HG02981 (cell line): ENCODE measurements at regions not wholly inside any gene's neighbourhood (a gene's known extent, or its start where the extent isn't known, plus 50 kb on each side); places are given as distances from the start of the nearest gene placed in this dataset.
"Not testable (repeated sequence)": the region's sequence is repeated elsewhere in the genome, so short reads cannot be mapped to it uniquely, and the experiment has no call there.

ENCODE experiments used
- ATAC-seq: cut with Tn5 transposase; IDR thresholded peaks from one replicate; pipeline ENCODE4 v1.9.1; 2021; ENCODE audit warnings: mild to moderate bottlenecking, moderate library complexity; ENCODE audit not compliant: unreplicated experiment

DNA sequence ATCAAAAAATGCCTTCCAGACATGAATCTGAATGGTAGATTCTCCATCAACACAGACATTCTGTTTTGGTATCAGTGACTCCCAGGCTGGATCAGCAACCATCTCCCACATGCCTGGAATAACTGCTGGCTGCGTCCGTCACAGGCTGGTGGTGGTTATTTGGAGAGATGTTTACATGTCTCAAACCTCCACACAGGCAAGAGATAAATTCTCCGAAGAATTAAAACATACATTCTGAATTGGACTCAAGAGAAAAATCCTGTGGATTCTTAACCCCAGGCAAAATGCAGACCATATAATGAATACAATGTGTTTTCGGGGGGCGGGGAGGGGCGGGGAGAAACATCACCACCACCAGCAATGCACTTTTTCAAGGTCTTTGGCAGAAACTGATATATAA is 108.2 kb downstream of the THBS2 start:
- no peak for ATAC-seq

- no peak for ATAC-seq
These were observed 109.3 kb downstream of the THBS2 start for GRCh38 chr6:169144356-169144755.

- no peak for ATAC-seq
These were observed 111.2 kb downstream of the THBS2 start for GRCh38 chr6:169142538-169142844.

GRCh38 chr6:169141671-169142537 is 111.7 kb downstream of the THBS2 start:
- no peak for ATAC-seq

- ATAC-seq: no peak
These were observed 112.6 kb downstream of the THBS2 start for GRCh38 chr6:169140986-169141495.

DNA sequence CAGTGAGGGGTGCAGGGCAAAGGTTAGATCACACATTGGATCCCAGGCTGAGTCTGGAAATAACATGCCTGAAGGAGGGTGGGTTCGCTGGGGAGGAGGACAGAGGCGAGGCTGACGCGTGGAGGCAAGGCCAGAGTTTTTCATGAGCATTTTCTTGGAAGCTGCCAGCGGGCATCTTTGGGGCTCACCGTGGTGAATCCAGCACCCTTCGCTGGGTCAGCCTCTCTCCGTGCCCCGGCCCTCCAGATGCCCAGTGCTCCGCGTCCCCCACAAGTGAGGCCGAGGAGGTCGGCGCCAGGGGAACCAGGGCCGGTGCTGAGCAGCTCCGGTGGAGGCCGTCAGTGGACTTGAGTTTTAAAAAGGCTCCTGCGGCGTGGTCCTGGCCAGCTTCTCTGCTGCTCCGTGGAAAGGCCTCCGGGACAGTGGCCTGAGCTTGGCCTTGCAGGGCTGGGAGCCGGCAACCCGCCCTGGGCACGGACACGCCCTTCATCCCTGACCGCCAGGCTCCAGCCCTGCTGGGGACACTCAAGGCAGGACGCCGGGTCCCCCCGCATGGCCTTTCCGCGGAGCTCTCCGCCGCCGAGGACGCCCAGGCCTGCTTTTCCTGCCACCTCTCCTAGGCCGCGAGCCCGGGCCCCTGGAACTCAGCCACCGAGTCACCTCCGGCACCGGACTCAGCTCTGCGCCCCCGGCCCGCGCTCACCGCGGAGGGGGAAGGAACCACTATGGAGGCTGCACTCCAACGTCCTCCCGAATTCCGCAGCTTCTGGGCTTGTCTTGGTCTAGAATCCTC is 114.3 kb downstream of the THBS2 start:
- ATAC-seq: no peak

DNA sequence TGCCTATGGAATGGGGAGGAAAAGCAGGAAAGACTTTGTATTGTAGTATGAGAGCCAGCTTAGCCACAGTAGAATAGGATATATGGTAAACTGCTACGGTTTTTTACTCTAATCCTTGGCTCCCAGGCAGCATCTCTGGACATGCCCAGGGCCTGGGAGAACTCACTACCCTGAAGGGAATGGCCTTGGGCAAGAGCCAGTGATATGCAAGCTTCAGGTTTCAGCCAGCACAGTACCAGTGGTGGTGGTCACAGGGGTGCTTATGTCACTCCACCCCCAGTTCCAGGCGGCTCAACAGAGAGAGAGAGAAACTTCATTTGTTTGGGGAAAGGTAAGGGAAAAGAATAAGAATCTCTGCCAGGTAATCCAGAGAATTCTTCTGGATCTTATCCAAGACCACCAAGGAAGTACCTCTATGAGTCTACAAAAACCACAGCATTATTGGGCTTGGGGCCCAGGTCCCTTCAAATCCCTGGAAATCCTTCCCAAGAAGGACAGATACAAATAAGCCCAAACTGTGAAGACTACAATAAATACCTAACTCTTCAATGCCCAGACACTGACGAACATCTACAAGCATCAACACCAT is 121.2 kb downstream of the THBS2 start:
- ATAC-seq: no peak

DNA sequence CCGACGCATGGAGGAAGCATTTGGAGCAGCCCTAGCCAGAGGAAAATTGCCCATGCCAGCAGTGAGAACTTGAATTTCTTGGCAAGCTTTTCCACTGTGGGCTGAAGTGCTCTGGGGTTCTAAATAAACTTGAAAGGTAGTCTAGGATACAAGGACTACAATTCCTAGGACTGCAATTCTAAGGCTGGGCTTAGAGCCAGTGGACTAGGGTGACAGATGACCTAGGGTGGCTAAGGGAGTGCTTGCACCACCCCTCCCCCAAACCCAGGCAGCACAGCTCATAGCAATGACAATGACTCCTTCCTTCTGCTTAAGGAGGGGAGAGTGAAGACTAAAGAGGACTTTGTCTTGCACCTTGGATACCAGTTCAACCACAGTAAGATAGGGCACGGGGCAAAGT is 122.3 kb downstream of the THBS2 start:
- ATAC-seq: no peak

DNA sequence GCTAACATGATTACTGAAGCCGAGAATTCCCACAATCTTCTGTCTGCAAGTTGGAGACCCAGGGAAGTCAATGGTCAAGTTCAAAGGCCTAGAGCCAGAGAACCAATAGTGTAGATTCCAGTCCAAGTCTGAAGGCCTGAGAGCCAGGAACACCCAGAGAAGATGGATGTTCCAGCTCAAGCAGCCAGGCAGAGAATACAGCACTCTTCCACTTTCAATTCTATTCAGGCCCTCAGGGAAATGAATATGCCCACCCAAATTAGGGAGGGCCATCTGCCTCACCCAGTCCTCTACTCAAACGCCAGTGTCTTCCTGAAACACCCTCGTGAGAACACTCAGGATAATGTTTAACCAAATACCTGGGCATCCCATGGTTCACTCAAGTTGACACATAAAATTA is 123.5 kb downstream of the THBS2 start:
- no peak for ATAC-seq

DNA sequence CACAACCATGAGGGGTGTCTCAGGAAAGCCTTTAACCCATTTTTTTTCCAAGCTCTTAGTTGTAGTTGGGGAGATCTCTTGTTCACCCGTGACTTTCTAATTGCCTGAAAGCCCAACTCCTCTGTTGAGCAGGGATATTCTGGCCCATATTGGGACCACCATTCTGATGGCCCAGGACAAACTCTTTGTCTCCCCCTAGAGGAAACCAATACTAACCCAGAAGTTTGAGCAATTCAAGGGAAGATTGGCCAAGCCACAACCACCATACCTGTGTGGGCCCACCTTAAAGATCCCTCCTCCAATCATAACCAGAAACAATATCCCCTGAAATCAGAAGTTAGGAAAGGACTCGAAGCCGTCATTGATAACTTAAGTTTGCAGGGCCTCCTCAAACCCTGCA is 132.6 kb downstream of the THBS2 start:
- ATAC-seq: no peak

DNA sequence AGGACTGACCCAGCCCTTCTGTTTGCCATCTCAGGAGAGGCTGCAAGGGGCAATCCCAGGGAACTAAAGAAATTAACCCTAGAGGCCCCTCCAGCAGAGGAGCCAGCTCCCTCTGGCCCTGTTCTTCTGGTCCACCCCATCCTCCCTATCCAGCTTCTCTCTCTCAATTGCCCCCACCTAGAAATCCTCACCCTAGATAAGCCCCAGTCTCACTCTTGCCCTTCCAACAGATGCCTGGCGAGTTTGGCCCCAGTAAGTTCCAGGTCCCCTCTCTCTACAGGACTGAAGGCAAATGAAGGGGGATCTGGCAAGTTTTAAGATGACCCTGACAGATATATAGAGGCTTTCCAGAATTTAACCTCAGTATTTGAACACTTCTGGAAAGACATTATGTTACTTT is 134.0 kb downstream of the THBS2 start:
- no peak for ATAC-seq

GRCh38 chr6:169118346-169118830 is 135.3 kb downstream of the THBS2 start:
- no peak for ATAC-seq

- ATAC-seq: no peak
These were observed 136.0 kb downstream of the THBS2 start for GRCh38 chr6:169117663-169118062.

DNA sequence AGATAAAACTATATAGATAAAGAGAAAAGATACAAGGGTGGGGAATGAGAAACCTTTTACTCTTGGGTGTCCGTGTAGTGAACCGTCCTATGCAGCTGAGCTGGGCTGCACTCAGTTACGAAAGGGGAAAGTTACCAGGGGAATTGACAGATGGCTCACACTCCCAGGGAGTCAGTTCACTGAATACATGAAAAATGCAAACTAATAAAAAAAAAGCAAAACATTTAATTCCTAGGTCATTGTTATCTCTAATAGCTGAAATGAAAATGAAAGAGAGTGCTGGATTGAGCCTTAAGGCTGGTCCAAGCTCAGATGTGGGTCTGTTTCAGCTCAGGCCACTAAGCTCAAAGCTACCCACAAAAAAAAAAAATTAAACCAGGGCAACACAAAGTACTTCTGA is 138.0 kb downstream of the THBS2 start:
- ATAC-seq: no peak

GRCh38 chr6:169114632-169115031 is 139.0 kb downstream of the THBS2 start:
- not testable (repeated sequence) for ATAC-seq

DNA sequence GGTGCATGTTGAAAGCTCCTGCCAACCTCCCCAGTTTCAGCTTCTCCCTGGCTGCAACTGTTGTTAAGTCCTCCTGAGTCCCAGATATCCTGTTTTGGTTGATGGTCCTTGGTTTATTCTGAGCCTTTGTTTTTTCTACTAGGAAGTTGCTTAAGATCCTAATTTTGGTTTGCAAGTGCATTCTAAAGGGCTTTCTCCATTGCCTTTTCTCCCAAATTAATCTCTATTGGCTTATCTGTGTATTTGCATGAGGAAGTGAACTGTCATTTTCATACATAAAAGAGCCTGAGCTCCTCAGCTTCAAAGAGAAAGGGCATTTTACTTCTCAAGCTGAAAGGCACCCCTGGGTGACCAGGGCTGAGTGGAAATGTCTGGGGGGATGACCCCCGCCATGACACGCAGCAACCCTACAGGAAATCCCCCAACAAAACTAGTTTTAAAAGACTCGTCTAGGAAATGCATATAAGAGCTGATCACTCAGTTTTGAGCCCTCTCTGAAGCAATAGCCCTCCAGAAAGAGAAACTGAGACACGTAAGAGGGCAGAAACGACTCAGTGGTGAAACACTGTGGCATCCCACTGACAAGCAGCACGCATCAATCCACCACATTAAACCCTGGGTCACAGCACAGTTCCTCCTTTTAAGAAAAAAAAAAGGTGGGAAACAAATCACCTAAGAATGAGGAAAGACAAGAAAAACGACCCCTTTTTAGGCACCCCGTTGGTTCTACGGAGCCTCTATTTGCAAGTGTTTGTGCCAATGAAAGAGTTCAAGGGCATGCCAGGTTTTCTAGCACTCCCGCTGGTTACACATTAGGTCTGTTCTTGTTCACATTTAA is 140.9 kb downstream of the THBS2 start:
- ATAC-seq: no peak

GRCh38 chr6:169111203-169111602 is 142.4 kb downstream of the THBS2 start:
- ATAC-seq: no peak

DNA sequence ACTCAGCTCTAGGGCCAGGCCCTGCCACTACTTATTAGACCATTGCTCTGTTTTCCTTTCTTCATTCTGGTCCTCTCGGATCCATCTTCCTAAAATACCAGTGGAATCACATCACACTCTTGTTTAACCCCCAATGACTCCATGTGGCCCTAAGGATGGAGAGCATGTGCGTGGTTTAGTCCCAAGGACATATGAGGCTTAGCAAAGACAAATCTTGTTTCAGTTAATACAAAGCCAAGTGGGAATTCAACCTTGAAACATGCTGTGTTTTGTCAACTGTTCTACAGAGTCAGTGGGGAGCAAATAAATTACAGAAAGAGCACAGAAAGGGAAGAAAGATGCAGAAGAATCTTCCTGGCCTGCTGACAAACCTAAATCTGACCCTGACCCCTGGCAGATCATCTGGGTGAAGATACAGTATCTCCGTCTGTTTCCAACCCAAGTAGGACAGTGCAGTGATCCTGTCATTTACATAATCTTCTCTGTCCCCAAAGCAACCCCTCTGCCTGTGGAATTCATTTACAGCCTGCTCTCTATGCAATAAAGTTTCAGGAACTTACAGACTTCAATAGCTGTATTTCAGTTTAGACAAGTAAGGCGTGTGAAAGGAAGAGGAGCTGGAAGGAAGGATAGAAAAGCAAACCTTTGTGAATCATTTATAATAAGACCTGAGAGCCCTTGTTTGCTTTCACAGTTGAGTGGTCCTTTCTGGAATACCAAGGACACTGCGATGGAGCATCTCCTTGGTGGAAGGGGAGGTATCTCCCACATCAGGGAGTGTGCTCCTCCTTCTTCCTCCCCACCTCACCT is 144.0 kb downstream of the THBS2 start:
- ATAC-seq: no peak

GRCh38 chr6:169108753-169109152 is 144.9 kb downstream of the THBS2 start:
- ATAC-seq: no peak

GRCh38 chr6:169106176-169106575 is 147.5 kb downstream of the THBS2 start:
- ATAC-seq: no peak
